GM21786 (cell line): ENCODE measurements at regions not wholly inside any gene's neighbourhood (a gene's known extent, or its start where the extent isn't known, plus 50 kb on each side); places are given as distances from the start of the nearest gene placed in this dataset.
"Not testable (repeated sequence)": the region's sequence is repeated elsewhere in the genome, so short reads cannot be mapped to it uniquely, and the experiment has no call there.

Experiments
- ATAC-seq: cut with Tn5 transposase; IDR thresholded peaks from one replicate; pipeline ENCODE4 v1.9.1; 2021; ENCODE audit not compliant: unreplicated experiment

DNA sequence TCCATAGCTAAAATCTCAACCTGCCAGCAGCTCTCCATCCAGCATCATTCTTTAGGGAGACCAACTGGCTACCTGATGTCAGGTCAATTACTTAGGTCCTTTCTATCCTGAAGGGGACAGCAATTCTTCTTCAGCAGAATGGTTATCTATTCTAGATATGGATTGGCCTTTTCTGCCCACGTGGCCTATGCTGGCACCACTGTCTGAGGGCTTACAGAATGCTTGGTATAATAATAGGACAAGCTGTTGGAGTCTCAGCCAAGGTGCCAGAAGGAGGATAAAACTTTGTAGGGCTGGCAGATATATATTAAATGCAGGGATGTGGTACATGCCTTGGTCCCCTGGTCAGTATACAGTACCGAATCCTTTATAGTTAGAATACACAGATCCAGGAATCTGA lies 89.8 kb upstream of the C1GALT1C1 start:
- ATAC-seq: no peak

DNA sequence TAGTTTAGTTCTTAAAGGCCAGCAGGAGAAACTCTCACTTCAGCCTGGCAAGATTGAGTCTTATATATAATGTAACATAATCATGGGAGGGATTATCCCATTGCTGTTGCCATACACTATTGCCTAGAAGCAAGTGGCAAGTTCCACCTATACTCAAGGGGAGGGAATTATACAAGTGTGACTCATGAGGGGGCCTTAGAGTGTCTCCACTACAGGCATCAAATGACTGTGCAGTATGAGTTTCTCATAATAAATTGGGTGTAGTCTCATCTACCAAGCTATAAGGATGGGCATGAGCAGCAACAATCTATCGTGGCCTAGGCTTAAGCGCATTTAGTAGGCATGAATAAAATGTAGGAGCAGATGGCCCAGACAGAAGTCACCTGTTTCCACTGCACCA lies 89.1 kb upstream of the C1GALT1C1 start:
- ATAC-seq: no peak

DNA sequence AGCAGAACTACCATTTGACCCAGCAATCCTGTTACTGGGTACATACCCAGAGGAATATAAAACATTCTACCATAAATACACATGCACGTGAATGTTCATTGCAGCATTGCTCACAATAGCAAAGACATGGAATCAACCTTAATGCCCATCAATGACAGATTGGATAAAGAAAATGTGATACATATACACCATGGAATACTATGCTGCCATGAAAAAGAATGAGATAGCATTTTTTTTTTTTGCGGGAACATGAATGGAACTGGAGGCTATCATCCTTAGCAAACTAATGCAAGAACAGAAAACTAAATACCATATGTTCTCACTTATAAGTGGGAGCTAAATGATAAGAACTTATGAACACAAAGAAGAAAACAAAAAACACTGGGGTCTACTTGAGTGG lies 72.5 kb upstream of the C1GALT1C1 start:
- not testable (repeated sequence) for ATAC-seq

DNA sequence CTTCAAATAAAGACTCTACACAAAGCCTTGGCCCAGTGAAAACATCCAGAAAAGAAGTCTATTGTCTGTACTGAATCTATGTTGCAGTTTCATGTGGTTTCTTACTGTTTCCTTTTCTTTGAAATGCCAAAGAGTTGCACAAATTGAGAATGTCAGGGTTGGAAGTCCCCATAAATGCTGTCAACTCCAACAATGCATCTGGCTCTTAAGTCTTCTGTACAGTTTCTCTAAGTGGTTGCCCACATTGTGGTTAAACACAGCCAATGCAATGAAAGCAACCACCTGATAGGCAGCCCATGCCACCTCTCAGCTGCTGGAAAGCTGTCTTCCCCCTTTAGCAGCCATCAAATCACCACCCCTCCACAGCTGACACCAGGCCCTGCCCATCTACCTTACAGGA lies 67.2 kb upstream of the C1GALT1C1 start:
- peak; percentile 89 for ATAC-seq

DNA sequence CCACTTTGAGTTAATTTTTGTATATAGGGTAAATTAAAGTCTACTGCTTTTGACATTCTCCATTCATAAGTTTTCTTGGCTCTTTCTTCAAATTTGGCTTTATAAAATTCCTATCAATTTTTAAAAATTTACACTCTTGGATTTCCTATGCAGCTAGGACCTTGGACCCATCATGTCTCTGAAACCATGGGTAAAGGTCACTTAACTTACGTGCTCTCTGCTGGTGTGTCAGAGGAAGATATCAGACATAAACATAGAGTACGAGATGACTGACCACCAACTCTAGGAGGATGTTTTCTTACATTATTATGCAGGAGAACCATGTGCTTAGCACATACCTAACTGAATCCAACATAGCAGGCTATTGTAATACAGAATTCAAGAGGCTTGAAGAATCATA lies 62.5 kb upstream of the C1GALT1C1 start:
- no peak for ATAC-seq

DNA sequence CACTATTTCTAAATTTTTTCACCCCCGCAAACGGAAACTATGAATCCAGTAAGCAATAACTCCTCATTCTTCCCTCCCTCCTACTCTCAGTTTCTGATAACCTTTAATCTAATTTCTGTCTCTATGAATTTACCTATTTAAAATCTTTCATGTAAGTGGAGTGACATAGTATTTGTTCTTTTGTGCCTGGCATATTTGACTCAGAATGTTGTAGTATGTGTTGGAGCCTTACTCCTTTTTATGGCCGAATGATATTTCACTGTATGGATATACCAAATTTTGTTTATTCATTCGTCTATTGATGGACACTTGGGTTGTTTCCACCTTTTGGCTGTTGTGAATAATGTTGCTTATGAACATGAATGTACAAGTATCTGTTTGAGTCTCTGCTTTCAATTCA lies 61.1 kb upstream of the C1GALT1C1 start:
- ATAC-seq: no peak

DNA sequence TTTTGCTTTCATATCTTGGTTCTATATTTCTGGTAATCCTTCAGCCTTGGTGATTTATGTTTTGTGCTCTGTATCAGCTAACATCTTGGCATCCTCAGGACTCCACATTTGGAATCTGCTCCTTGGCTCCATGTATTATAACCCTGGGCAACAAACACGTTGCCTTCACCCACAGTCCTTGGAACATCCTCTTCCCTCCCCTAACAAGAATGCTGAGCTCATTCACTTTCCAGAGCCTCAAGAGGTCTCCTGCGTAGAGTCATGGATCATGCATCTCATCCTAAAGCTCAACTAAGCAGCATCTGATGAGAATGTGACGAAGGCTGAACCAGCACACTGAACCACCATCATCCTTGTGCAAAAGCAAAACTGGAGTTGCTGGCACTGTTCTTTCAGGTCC lies 60.5 kb upstream of the C1GALT1C1 start:
- no peak for ATAC-seq

DNA sequence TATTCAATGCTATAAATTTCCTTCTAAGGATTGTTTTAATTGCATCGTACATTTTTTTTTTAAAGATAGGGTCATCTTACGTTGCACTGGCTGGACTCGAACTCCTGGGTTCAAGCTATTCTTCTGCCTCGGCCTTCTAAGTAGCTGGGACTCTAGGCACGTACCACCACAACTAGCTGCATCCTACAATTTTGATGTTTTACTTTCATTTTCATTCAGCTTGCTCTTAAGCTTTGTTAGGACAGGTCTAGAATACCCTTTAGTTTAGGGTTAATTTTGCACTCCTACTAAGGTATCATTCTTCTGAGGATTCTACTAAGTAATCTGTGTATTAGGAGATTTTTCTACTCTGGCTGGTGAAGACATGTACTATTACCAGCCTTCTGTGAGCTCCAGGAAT lies 50.2 kb upstream of the C1GALT1C1 start:
- ATAC-seq: no peak
